HG03571 (cell line): ENCODE measurements at regions not wholly inside any gene's neighbourhood (a gene's known extent, or its start where the extent isn't known, plus 50 kb on each side); places are given as distances from the start of the nearest gene placed in this dataset.

Source experiments
- ATAC-seq: cut with Tn5 transposase; IDR thresholded peaks from one replicate; pipeline ENCODE4 v1.9.1; 2021; ENCODE audit not compliant: unreplicated experiment

- no peak for ATAC-seq
Observed at GRCh38 chr9:103755441-103755840, 338.7 kb upstream of the SMC2 start.

GRCh38 chr9:103755986-103756385, 338.1 kb upstream of the SMC2 start:
- ATAC-seq, result no peak

DNA sequence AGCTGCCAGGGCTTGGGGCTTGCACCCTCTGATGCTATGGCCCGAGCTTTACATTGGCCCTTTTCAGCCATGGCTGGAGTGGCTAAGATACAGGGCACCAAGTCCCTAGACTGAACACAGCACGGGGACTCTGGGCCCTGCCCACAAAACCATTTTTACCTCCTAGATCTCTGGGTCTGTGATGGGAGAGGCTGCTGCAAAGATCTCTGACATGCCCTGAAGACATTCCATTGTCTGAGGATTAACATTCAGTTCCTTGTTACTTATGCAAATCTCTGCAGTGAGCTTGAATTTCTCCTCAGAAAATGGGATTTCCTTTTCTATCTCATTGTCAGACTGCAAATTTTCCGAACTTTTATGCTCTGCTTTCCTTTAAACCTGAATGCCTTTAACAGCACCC, 337.0 kb upstream of the SMC2 start:
- no peak for ATAC-seq

DNA sequence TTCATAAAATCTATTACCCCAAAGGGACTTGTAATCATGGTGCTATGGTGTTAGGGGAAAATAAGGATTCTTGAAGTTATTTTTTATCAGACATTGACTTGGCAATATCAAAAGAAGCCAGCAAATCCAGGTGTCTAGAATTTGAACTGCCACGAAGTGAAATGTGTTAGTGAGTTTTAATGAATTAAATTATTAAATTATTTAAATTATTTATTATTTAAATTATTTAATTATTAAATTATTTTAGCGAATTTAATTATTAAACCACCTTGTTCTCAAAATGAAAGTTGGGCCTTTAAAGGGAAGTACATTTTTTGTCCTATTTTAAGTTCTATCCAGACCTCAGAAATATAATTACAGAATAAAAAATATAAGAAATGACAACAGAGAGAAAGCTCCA, 332.6 kb upstream of the SMC2 start:
- ATAC-seq, result no peak

GRCh38 chr9:103789686-103790085, 304.4 kb upstream of the SMC2 start:
- ATAC-seq, result peak; percentile 87

- ATAC-seq, result peak; percentile 100
Observed at GRCh38 chr9:103798620-103799019, 295.5 kb upstream of the SMC2 start.

- no peak for ATAC-seq
Observed at GRCh38 chr9:103799959-103800358, 294.1 kb upstream of the SMC2 start.

GRCh38 chr9:103802068-103802467, 292.0 kb upstream of the SMC2 start:
- ATAC-seq, result no peak

GRCh38 chr9:103803245-103803644, 290.9 kb upstream of the SMC2 start:
- no peak for ATAC-seq

DNA sequence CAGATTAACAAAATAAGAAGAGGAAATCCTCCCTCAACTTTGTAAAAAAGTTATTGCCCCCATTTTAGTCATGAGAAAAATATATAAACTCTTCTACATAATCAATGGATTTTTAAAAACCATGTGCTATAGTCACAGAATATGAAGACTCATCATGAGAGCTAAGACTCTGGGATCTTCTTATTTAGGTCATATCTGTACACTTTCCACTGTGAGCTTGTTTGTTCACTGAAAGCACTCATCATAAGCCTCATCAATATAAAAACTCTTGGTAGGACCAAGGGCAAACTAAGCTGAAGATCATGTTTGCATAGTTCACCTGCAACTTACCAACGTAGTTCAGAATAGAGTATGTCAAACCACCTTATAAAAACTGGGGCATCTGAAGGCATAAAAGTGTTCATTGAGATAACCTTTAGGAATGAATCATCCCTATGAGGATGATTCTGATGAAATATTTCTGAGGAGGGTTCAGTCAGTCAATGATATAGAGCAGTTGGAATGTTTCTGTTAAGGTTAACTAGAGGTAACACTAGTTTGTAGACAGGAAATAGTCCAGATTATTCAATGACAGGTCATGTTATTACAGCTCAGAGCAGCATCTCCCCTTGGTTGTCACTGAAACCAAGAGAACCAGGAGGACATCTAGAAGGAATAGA, 289.9 kb upstream of the SMC2 start:
- no peak for ATAC-seq

DNA sequence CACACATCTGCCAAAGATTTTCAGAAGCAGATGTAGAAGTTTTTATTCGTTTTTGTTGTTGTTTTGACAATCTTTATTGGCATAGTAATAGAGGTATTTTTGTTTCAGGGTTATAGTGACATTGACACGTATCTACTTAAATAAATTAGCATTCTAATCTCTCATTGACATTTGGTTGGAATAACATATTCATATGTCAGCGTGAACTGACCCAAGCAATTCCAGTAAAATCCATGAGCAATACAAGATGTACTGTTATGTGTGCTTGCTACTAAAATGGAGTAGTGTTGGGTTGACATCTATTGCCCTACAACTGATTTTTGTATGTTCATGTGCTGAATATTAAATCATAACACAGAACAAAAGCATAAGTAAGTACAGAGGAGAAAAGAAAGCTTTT, 284.4 kb upstream of the SMC2 start:
- no peak for ATAC-seq

DNA sequence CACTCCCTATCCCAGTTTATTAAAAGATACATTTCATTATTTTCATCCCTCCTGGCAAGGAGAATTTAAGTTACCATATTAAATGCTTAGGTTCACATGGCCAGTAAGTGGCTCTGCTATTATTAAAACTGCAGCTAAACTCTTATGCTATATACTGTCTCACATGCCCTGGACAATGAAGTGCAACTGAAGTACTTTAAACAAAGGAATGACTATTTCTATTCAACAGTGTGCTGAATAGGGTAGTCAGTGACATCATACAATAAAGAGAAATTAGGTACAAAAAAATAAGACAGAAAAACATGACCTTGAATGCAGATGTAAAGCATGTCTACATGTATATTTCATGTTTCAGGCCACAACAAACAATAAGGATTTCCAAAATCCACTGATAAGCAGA, 282.6 kb upstream of the SMC2 start:
- ATAC-seq, result no peak

DNA sequence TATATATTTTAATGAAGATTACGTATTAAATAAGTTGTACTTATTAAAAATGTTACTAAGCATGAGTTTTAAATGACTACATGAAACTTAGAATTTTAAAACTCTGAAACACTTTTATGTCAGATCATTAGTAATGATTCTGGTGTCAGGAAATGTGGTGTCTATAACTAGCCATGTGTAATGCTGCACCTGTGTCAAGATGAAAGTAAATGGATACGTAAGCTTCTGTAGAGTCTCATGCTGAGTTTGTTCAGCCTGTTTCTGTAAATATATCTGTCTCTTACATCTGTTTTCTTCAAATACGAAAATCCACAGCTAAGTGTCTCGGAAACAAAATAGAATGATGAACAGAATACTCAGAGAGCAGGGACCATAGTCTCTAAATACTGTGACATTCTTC, 278.0 kb upstream of the SMC2 start:
- no peak for ATAC-seq

GRCh38 chr9:103819936-103820335, 274.2 kb upstream of the SMC2 start:
- no peak for ATAC-seq

GRCh38 chr9:103821115-103821514, 273.0 kb upstream of the SMC2 start:
- ATAC-seq, result no peak

- ATAC-seq, result no peak
Observed at GRCh38 chr9:103837940-103838339, 256.2 kb upstream of the SMC2 start.

DNA sequence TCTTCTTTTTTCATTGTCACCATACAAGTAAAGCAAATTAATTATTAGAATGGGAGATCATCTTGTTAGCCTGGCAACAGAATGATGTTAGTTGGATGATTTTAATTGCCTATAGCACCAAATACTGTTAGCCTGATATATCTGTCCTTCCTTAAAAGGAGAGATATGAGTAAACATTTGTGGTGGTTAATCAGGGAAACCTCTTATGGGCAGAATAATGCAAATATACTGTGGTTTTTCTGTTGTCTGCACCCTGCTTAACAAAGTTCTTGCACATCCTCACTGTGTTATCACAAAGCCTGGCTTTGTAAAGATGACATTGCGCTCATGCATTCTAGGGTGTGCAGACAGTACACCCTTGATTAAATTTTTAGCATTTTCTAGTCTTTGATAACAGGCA, 254.9 kb upstream of the SMC2 start:
- no peak for ATAC-seq

GRCh38 chr9:103867886-103868285, 226.2 kb upstream of the SMC2 start:
- ATAC-seq, result no peak

DNA sequence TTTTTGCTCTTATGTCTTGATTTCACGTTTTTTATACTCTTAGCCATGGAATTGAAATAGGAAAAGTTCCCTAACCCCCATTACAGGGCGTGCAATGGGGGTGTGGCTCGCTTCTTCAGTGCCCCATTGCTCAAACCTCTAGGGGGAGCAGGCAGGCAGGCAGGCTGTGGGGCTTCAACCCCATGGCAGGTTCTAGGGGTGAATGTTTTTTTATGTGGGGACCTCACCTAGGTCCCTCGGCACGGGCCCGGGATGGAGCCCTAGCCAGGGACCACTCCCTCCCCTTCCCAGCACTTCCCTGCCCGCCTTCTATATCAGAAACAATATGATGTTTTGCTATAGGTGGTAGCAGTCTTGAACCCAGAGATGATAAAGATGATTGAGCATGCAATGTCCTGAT, 221.3 kb upstream of the SMC2 start:
- ATAC-seq, result no peak

- no peak for ATAC-seq
Observed at GRCh38 chr9:103881419-103881818, 212.7 kb upstream of the SMC2 start.

- no peak for ATAC-seq
Observed at GRCh38 chr9:103889989-103890388, 204.1 kb upstream of the SMC2 start.

DNA sequence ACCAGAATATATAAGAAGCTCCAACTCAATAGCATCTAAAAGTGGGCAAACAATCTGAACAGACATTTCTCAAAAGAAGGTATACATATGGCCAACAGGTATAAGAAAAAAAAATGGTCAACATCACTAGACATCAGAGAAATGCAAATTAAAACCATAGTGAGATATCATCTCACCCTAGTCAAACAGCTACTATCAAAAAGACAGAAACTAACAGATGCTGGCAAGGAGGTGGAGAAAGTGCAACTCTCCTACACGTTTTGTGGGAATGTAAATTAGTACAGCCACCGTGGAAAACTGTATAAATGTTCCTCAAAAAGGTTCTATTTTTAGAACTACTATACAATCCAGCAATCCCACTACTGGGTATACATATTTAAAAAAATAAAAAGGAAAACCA, 199.9 kb upstream of the SMC2 start:
- ATAC-seq, result no peak

DNA sequence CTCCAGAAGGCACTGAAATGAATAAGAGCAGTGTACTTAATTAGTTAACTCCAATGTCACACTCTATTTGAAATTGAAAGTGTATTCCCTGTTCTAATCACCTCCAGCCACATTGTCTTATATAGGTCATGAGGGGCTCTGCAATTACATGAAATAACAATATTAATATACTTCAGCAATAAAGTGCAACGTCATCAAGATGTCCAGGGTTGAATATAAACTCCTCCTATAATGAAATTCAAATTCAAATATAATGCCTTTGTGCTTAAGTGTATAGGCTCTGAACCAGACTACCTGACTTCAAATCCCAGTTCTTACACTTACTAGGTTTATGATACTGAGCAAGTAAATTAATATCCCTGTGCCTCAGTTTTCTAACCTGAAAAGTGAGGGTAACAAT, 195.6 kb upstream of the SMC2 start:
- ATAC-seq, result no peak

GRCh38 chr9:103899866-103900265, 194.2 kb upstream of the SMC2 start:
- no peak for ATAC-seq
